Activated naive CD4-positive, alpha-beta T cell treated with anti-CD3 and anti-CD28 coated beads, Interleukin-2, amount 10 ng/mL, durations not matched to agents 7 days and 5 days (primary cell): ENCODE measurements at regions not wholly inside any gene's neighbourhood (a gene's known extent, or its start where the extent isn't known, plus 50 kb on each side); places are given as distances from the start of the nearest gene placed in this dataset.

ENCODE experiments used
- CTCF ChIA-PET: fragments of 350-600 bp; sonication (Branson Sonifier 250); formaldehyde crosslinking; loops from one replicate; lab custom pipeline; 2021; ENCODE audit warnings: antibody characterized with exemption; lab: Charles Lee
- DNase-seq: peaks from one replicate; pipeline ENCODE4 v3.0.0-alpha.2; 2020
- H3K27ac Mint-ChIP-seq: one replicate; pipeline ENCODE4 v1.8.0; 2021; ENCODE audit warnings: mild to moderate bottlenecking, moderate library complexity, mixed read lengths
- H3K27me3 Mint-ChIP-seq: one replicate; pipeline ENCODE4 v1.8.0; 2021; ENCODE audit warnings: mild to moderate bottlenecking, mixed read lengths
- H3K36me3 Mint-ChIP-seq: one replicate; pipeline ENCODE4 v1.8.0; 2021; ENCODE audit warnings: mixed read lengths
- H3K4me1 Mint-ChIP-seq: one replicate; pipeline ENCODE4 v1.8.0; 2021; ENCODE audit warnings: mixed read lengths
- H3K4me3 Mint-ChIP-seq: one replicate; pipeline ENCODE4 v1.8.0; 2021; ENCODE audit warnings: mild to moderate bottlenecking, moderate library complexity, mixed read lengths
- H3K9me3 Mint-ChIP-seq: one replicate; pipeline ENCODE4 v1.8.0; 2021; ENCODE audit warnings: mixed read lengths

DNA sequence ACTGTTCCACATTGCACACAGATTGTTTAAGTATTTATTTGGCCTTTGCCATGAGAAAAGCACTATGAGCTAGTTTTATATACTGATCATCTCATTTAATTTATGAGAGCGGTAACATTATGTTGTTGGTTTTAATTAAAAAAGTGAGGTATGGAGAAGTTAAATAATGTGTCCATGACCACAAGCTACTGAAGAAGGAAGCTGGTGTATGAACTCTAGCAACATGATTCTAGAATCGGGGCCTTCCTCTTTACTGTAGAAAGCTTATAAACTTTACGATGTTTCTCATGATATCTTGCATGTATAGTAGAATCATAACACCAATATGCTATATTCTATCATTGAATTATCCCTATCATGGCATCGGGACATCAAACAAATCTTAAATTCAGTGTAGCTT lies 52.9 kb upstream of the CDH18 start:
- Mint-ChIP-seq H3K27ac (no peak overlapping the region), H3K4me1 (no peaks in the 10 kb centered on the region), H3K36me3 (no peaks in the 10 kb centered on the region), H3K27me3 (no peaks in the 10 kb centered on the region), H3K4me3 (no peak overlapping the region), H3K9me3 (peaks cover 7% of the 10 kb centered on the region)
- no peak for DNase-seq
- CTCF ChIA-PET: no interaction called here
